NB4 (cell line): ENCODE measurements at regions not wholly inside any gene's neighbourhood (a gene's known extent, or its start where the extent isn't known, plus 50 kb on each side); places are given as distances from the start of the nearest gene placed in this dataset.

Experiments
- POLR2A ChIP-seq: IDR thresholded peaks from 2 replicates; pipeline ENCODE4 v1.6.1; 2011; ENCODE audit warnings: mild to moderate bottlenecking; ENCODE audit not compliant: insufficient read length; ENCODE audit errors: extremely low read depth
- TF ChIP-seq, protein P1 (sequence below): IDR thresholded peaks from one replicate; pipeline ENCODE4 v1.5.1; 2012; ENCODE audit warnings: low read depth, low read length

GRCh38 chr13:91153372-91153771 is 194.1 kb upstream of the MIR17HG start:
- TF ChIP-seq, protein P1, sequence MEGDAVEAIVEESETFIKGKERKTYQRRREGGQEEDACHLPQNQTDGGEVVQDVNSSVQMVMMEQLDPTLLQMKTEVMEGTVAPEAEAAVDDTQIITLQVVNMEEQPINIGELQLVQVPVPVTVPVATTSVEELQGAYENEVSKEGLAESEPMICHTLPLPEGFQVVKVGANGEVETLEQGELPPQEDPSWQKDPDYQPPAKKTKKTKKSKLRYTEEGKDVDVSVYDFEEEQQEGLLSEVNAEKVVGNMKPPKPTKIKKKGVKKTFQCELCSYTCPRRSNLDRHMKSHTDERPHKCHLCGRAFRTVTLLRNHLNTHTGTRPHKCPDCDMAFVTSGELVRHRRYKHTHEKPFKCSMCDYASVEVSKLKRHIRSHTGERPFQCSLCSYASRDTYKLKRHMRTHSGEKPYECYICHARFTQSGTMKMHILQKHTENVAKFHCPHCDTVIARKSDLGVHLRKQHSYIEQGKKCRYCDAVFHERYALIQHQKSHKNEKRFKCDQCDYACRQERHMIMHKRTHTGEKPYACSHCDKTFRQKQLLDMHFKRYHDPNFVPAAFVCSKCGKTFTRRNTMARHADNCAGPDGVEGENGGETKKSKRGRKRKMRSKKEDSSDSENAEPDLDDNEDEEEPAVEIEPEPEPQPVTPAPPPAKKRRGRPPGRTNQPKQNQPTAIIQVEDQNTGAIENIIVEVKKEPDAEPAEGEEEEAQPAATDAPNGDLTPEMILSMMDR: no peak
- no peak for TF ChIP-seq POLR2A
